ENCODE measurements at regions not wholly inside any gene's neighbourhood (a gene's known extent, or its start where the extent isn't known, plus 50 kb on each side); places are given as distances from the start of the nearest gene placed in this dataset.
A peak's percentile ranks its signal among the peaks of the same experiment; 100 is the strongest.

- DNase-seq: no peak
Measured at GRCh38 chr2:238727585-238728329, 120.1 kb upstream of the TWIST2 start.

GRCh38 chr2:238728330-238729260 is 119.3 kb upstream of the TWIST2 start:
- DNase-seq: peak; percentile 51

- DNase-seq: no peak
Measured at GRCh38 chr2:238729261-238729935, 118.5 kb upstream of the TWIST2 start.

GRCh38 chr2:238730001-238730669 is 117.8 kb upstream of the TWIST2 start:
- no peak for DNase-seq

GRCh38 chr2:238730881-238731280 is 117.0 kb upstream of the TWIST2 start:
- no peak for DNase-seq

- DNase-seq: no peak
Measured at GRCh38 chr2:238731961-238732360, 115.9 kb upstream of the TWIST2 start.

- DNase-seq: no peak
Measured at GRCh38 chr2:238738917-238739316, 109.0 kb upstream of the TWIST2 start.

GRCh38 chr2:238739668-238740067 is 108.2 kb upstream of the TWIST2 start:
- DNase-seq: no peak

- DNase-seq: no peak
Measured at GRCh38 chr2:238741277-238741676, 106.6 kb upstream of the TWIST2 start.

GRCh38 chr2:238742066-238742465 is 105.8 kb upstream of the TWIST2 start:
- DNase-seq: no peak

- no peak for DNase-seq
Measured at GRCh38 chr2:238742664-238743063, 105.2 kb upstream of the TWIST2 start.

- no peak for DNase-seq
Measured at GRCh38 chr2:238743243-238744065, 104.4 kb upstream of the TWIST2 start.

- DNase-seq: no peak
Measured at GRCh38 chr2:238744951-238745350, 102.9 kb upstream of the TWIST2 start.

GRCh38 chr2:238745997-238746396 is 101.9 kb upstream of the TWIST2 start:
- DNase-seq: no peak

GRCh38 chr2:238747114-238747513 is 100.8 kb upstream of the TWIST2 start:
- no peak for DNase-seq

- DNase-seq: no peak
Measured at GRCh38 chr2:238747557-238747956, 100.3 kb upstream of the TWIST2 start.

GRCh38 chr2:238750212-238750904 is 97.5 kb upstream of the TWIST2 start:
- no peak for DNase-seq

GRCh38 chr2:238754259-238754658 is 93.6 kb upstream of the TWIST2 start:
- no peak for DNase-seq

- DNase-seq: no peak
Measured at GRCh38 chr2:238761868-238762267, 86.0 kb upstream of the TWIST2 start.

GRCh38 chr2:238763471-238763995 is 84.4 kb upstream of the TWIST2 start:
- DNase-seq: no peak

GRCh38 chr2:238765590-238765989 is 82.3 kb upstream of the TWIST2 start:
- DNase-seq: no peak
